ENCODE measurements at regions not wholly inside any gene's neighbourhood (a gene's known extent, or its start where the extent isn't known, plus 50 kb on each side); places are given as distances from the start of the nearest gene placed in this dataset.

GRCh38 chr3:72549761-72550581 is 298.3 kb downstream of the SHQ1 start:
- TF ChIP-seq EZH2 (IDR thresholded peaks at IDR 0.05; ENCODE audit: low read depth, unreplicated experiment): no peak
- TF ChIP-seq CTCF (conservative IDR thresholded peaks at IDR 0.05; ENCODE audit: low read depth in 2 of 2): no peak
- no peak for TF ChIP-seq REST (IDR thresholded peaks at IDR 0.05; ENCODE audit: unreplicated experiment)
